ENCODE measurements at regions not wholly inside any gene's neighbourhood (a gene's known extent, or its start where the extent isn't known, plus 50 kb on each side); places are given as distances from the start of the nearest gene placed in this dataset.

GRCh38 chr20:59412181-59412580, 111.8 kb downstream of the EDN3 start:
- Histone ChIP-seq H3K36me3 (ENCODE audit: insufficient read depth, low read length) (no peaks in the 10 kb centered on the region), H3K4me1 (ENCODE audit: insufficient read depth, low read length) (0 out of 2 replicates have a peak, but pooled peaks cover 4% of the 10 kb centered on the region), H3K9me3 (ENCODE audit: control insufficient read depth, insufficient read depth, low read length) (no peaks in the 10 kb centered on the region), H3K9ac (ENCODE audit: low read depth, low read length) (no peak overlapping the region)

GRCh38 chr20:59412875-59413284, 112.5 kb downstream of the EDN3 start:
- H3K36me3 ChIP-seq (ENCODE audit: insufficient read depth, low read length) = no peaks in the 10 kb centered on the region
- no peaks in the 10 kb centered on the region for H3K9me3 ChIP-seq (ENCODE audit: control insufficient read depth, insufficient read depth, low read length)
- 0 out of 2 replicates have a peak, but pooled peaks cover 4% of the 10 kb centered on the region for H3K4me1 ChIP-seq (ENCODE audit: insufficient read depth, low read length)
- H3K9ac ChIP-seq (ENCODE audit: low read depth, low read length) = no peak overlapping the region

- no peaks in the 10 kb centered on the region for H3K9me3 ChIP-seq (ENCODE audit: control insufficient read depth, insufficient read depth, low read length)
- H3K4me1 ChIP-seq (ENCODE audit: insufficient read depth, low read length) = 0 out of 2 replicates have a peak, but pooled peaks cover 4% of the 10 kb centered on the region
- no peaks in the 10 kb centered on the region for H3K36me3 ChIP-seq (ENCODE audit: insufficient read depth, low read length)
- no peak overlapping the region for H3K9ac ChIP-seq (ENCODE audit: low read depth, low read length)
Observed at GRCh38 chr20:59413326-59413865, 113.0 kb downstream of the EDN3 start.

DNA sequence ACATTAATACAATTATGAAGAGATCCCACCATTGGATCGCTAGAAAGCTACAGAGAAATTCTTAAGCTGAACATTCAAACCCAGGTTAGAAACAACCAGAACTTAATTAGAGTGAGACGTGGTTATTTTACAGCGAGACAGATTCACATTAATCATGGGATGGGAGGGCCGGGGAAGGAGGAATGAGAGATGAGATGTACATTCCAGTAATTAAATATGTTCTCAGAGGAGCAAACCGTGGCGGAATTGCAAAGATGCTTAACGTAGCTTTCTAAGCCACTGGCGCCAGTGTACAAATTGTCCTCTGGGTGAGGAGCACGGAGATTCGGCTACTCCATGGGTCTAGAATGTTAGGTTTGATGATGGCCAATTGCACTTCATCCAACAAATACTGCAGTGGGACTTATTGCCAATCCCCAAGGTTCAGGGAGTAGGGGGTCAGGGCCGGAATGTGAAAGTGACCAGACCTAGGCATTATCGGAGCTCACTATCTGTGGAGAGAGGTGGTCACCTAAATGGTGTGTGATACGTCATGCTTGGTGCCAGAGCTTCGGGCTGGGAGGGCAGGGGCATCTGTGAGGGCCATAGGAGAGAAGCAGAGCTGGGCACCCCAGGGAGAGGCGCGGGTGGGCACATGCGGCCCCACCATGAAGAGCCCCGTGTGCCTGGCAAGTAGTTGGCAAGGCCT, 114.7 kb downstream of the EDN3 start:
- Histone ChIP-seq H3K9me3 (ENCODE audit: control insufficient read depth, insufficient read depth, low read length) (no peaks in the 10 kb centered on the region), H3K36me3 (ENCODE audit: insufficient read depth, low read length) (no peaks in the 10 kb centered on the region), H3K9ac (ENCODE audit: low read depth, low read length) (no peak overlapping the region), H3K4me1 (ENCODE audit: insufficient read depth, low read length) (0 out of 2 replicates have a peak, but pooled peaks cover 4% of the 10 kb centered on the region)

DNA sequence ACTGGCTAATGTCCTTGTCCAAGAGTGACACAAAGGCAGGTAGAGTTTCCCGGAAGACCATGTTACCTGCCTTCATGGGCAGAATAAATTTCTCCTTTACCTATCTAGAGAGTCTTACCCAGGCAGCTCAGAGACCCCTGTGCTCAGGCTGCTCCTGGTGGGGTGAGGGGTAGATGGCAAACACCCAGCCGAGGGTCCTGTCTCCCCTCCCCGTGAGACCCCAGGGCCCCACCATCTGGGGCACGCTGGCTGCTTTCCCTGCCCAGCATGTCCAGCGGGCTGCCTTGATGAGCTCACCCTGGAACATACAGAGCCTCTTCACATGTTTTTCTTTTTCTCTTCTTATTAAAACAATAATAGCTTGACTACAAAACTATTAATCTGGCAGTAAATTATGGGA, 116.5 kb downstream of the EDN3 start:
- Histone ChIP-seq H3K36me3 (ENCODE audit: insufficient read depth, low read length) (no peaks in the 10 kb centered on the region), H3K9ac (ENCODE audit: low read depth, low read length) (no peak overlapping the region), H3K9me3 (ENCODE audit: control insufficient read depth, insufficient read depth, low read length) (no peaks in the 10 kb centered on the region), H3K4me1 (ENCODE audit: insufficient read depth, low read length) (0 out of 2 replicates have a peak, but pooled peaks cover 4% of the 10 kb centered on the region)

DNA sequence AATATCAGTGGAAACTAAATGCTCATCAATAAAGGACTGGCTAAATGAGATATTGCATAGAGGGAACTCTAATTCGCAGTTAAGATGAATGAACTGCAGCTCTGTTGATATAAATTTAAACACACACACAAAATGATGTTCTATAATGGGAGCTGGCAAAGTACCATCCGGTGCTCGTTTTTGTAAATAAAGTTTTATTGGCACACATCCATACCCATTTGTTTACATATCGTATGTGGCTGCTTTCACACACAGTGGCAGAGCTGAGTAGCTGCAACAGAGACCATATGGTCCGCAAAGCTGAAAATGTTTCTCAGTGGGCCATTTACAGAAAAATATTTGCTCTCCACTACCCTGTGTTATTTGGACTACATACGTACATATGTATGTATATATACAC, 120.7 kb downstream of the EDN3 start:
- Histone ChIP-seq H3K36me3 (ENCODE audit: insufficient read depth, low read length) (no peaks in the 10 kb centered on the region), H3K9ac (ENCODE audit: low read depth, low read length) (no peak overlapping the region), H3K9me3 (ENCODE audit: control insufficient read depth, insufficient read depth, low read length) (no peaks in the 10 kb centered on the region), H3K4me1 (ENCODE audit: insufficient read depth, low read length) (no peaks in the 10 kb centered on the region)

- Histone ChIP-seq H3K9ac (ENCODE audit: low read depth, low read length) (no peak overlapping the region), H3K9me3 (ENCODE audit: control insufficient read depth, insufficient read depth, low read length) (no peaks in the 10 kb centered on the region), H3K4me1 (ENCODE audit: insufficient read depth, low read length) (no peaks in the 10 kb centered on the region), H3K36me3 (ENCODE audit: insufficient read depth, low read length) (no peaks in the 10 kb centered on the region)
Observed at GRCh38 chr20:59421920-59422637, 121.7 kb downstream of the EDN3 start.

DNA sequence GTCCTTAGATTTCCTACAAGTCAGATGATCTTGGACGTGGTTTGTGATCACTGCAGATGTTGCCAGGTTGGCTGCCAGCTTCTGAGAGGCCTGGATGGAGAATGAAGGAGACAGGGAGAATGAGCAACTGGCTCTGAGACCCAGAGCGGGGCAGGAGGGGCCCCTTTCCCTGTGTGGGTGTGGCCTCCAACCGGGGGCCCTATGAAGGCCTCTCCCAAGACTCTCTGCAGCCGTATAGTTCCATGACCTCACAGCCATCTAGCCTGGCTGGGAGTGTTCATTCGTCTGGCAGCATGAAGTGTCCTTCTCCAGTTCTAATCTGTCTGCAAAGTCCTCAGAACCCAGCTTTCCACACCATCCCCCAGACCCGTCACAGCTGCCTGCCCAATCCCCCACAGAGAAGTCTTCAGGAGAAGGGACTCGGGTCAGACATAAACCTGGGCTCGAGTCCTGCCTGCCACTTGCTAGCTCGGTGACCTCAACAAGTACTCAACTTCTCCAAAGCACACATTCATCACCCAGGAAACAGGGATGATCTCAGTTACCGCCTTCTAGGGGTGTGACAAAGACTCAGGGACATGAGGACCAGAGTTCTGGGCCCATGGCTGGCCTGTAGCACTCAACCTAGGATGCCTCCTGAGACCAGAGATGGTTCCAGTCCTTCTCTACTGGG, 122.6 kb downstream of the EDN3 start:
- H3K9ac ChIP-seq (ENCODE audit: low read depth, low read length) = no peak overlapping the region
- H3K9me3 ChIP-seq (ENCODE audit: control insufficient read depth, insufficient read depth, low read length) = no peaks in the 10 kb centered on the region
- no peaks in the 10 kb centered on the region for H3K4me1 ChIP-seq (ENCODE audit: insufficient read depth, low read length)
- no peaks in the 10 kb centered on the region for H3K36me3 ChIP-seq (ENCODE audit: insufficient read depth, low read length)

DNA sequence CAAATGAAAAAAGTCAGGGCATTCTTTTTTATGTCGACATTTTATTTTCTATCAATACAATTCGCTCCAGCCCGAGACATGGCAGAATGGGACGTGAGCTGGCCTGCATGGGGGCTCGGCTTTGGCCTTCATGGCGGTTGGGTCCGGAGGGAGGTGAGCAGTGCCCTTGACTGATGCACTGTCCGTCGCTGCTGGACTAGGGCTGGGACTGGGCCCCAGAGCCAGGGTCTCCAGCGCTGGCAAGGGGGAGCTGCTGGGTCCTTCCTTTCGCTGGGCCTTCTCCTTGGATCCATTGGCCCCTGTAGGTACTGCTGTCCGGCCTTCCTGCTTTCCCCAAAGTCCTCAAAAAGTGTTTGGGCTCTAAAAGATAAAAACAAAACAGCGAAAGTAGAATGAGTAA, 124.6 kb downstream of the EDN3 start:
- Histone ChIP-seq H3K9me3 (ENCODE audit: control insufficient read depth, insufficient read depth, low read length) (no peaks in the 10 kb centered on the region), H3K9ac (ENCODE audit: low read depth, low read length) (no peak overlapping the region)

GRCh38 chr20:59425572-59425971, 125.2 kb downstream of the EDN3 start:
- H3K4me1 ChIP-seq (ENCODE audit: insufficient read depth, low read length) = no peaks in the 10 kb centered on the region
- H3K9ac ChIP-seq (ENCODE audit: low read depth, low read length) = no peak overlapping the region

More for the DNA sequence above, 124.6 kb downstream of the EDN3 start:
- no peaks in the 10 kb centered on the region for H3K4me1 ChIP-seq (ENCODE audit: insufficient read depth, low read length)
- no peaks in the 10 kb centered on the region for H3K36me3 ChIP-seq (ENCODE audit: insufficient read depth, low read length)

GRCh38 chr20:59428006-59428405, 127.6 kb downstream of the EDN3 start:
- Histone ChIP-seq H3K36me3 (ENCODE audit: insufficient read depth, low read length) (no peaks in the 10 kb centered on the region), H3K9me3 (ENCODE audit: control insufficient read depth, insufficient read depth, low read length) (no peaks in the 10 kb centered on the region), H3K4me1 (ENCODE audit: insufficient read depth, low read length) (no peaks in the 10 kb centered on the region)

More at GRCh38 chr20:59425572-59425971, 125.2 kb downstream of the EDN3 start:
- Histone ChIP-seq H3K9me3 (ENCODE audit: control insufficient read depth, insufficient read depth, low read length) (no peaks in the 10 kb centered on the region), H3K36me3 (ENCODE audit: insufficient read depth, low read length) (no peaks in the 10 kb centered on the region)

DNA sequence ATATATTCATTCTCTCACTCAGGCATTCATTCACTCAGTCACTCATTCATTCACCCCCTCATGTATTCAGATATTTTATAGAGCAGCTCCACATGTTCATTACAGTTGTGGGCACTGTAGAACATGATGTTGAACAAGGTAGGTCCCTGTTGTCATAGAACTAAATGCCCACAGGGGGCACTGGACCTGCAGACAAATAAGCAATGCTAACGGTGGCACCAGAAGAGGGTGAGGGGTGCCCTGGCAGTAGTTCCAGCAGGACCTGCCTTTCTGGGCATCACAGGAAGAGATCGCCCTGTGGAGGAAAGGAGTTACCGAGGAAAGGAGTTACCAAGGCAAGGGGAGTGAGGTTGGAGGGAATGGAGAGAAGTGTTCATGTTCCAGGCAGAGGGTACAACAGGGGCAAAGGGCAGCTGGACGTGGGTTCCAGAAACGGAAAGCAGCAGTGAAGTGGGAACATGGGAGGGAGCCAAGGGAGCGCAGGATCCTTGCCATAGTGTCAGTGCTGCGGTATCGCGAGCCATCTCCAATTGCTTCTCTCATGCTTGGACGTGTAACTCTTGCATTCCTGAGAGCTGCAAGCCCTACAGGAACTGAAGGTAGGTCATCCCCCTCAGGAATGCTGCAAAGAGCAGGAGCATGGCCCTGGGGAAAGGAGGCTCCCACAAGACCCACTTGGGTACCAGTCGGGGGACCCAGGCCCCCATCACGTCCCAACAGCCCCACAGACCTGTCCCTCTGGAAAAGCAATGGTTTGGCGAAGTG, 128.2 kb downstream of the EDN3 start:
- Histone ChIP-seq H3K9ac (ENCODE audit: low read depth, low read length) (no peak overlapping the region), H3K9me3 (ENCODE audit: control insufficient read depth, insufficient read depth, low read length) (no peaks in the 10 kb centered on the region), H3K36me3 (ENCODE audit: insufficient read depth, low read length) (no peaks in the 10 kb centered on the region), H3K4me1 (ENCODE audit: insufficient read depth, low read length) (no peaks in the 10 kb centered on the region)

More at GRCh38 chr20:59428006-59428405, 127.6 kb downstream of the EDN3 start:
- no peak overlapping the region for H3K9ac ChIP-seq (ENCODE audit: low read depth, low read length)

DNA sequence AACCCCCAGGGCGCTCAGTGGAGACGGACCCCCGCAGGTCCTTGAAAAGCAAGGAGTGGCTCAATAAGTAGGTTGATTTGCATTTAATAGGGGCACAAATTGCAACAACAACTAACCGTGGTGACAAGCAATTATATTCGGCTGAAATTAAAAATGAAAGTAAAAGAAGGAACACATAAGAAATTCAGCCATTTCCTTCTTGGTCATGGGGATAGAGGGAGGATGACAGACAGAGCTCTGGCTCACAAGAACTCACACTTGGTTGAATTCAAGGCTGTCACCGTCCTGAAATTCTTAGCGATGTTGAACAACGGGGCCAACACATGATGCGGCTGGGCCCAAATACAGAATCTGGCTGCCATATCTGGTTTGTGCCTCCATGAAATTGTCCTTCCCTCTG, 129.0 kb downstream of the EDN3 start:
- no peak overlapping the region for H3K9ac ChIP-seq (ENCODE audit: low read depth, low read length)
- no peaks in the 10 kb centered on the region for H3K9me3 ChIP-seq (ENCODE audit: control insufficient read depth, insufficient read depth, low read length)
- H3K4me1 ChIP-seq (ENCODE audit: insufficient read depth, low read length) = no peaks in the 10 kb centered on the region
- no peaks in the 10 kb centered on the region for H3K36me3 ChIP-seq (ENCODE audit: insufficient read depth, low read length)

DNA sequence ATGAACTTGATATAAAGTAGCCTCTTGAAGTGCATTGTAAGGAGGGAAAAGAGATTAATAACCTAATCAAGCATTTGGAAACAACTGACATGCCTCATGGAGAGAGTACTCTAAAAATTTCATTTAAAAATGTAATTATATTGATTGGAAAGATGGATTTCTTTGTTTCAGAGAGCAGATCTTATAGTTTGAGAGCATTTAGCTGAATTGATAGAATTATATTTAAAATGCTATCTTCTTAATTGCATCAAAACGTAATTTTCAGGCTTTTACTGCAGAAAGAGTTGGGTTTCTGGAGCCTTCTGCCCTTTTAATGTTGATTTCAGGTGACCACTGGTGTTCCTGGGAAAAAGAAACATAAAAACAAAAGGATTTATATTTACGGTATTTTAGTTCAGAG, 130.6 kb downstream of the EDN3 start:
- Histone ChIP-seq H3K36me3 (ENCODE audit: insufficient read depth, low read length) (no peaks in the 10 kb centered on the region), H3K9me3 (ENCODE audit: control insufficient read depth, insufficient read depth, low read length) (no peaks in the 10 kb centered on the region), H3K9ac (ENCODE audit: low read depth, low read length) (no peak overlapping the region), H3K4me1 (ENCODE audit: insufficient read depth, low read length) (no peaks in the 10 kb centered on the region)
